ENCODE measurements at regions not wholly inside any gene's neighbourhood (a gene's known extent, or its start where the extent isn't known, plus 50 kb on each side); places are given as distances from the start of the nearest gene placed in this dataset.
"Not testable (repeated sequence)": the region's sequence is repeated elsewhere in the genome, so short reads cannot be mapped to it uniquely, and the experiment has no call there.

GRCh38 chr3:124303305-124303910 is 311.5 kb upstream of the ROPN1 start:
- in situ Hi-C loops (cut with MboI; ENCODE audit: low sequenced_read_pairs): no loop called here

GRCh38 chr3:124306665-124307064 is 314.7 kb upstream of the ROPN1 start:
- in situ Hi-C loops (cut with MboI; ENCODE audit: low sequenced_read_pairs): no loop called here

- in situ Hi-C loops (cut with MboI; ENCODE audit: low sequenced_read_pairs): no loop called here
Measured at GRCh38 chr3:124313621-124314020, 321.7 kb upstream of the ROPN1 start.

- in situ Hi-C loops (cut with MboI; ENCODE audit: low sequenced_read_pairs): no loop called here
Measured at GRCh38 chr3:124315215-124316033, 323.5 kb upstream of the ROPN1 start.

GRCh38 chr3:124316034-124316287 is 324.0 kb upstream of the ROPN1 start:
- in situ Hi-C loops (cut with MboI; ENCODE audit: low sequenced_read_pairs): no loop called here

- in situ Hi-C loops (cut with MboI; ENCODE audit: low sequenced_read_pairs): no loop called here
Measured at GRCh38 chr3:124318014-124318413, 326.1 kb upstream of the ROPN1 start.

GRCh38 chr3:124318656-124319055 is 326.7 kb upstream of the ROPN1 start:
- in situ Hi-C loops (cut with MboI; ENCODE audit: low sequenced_read_pairs): no loop called here

GRCh38 chr3:124320976-124321375 is 329.1 kb upstream of the ROPN1 start:
- in situ Hi-C loops (cut with MboI; ENCODE audit: low sequenced_read_pairs): no loop called here

GRCh38 chr3:124322309-124322880 is 330.5 kb upstream of the ROPN1 start:
- in situ Hi-C loops (cut with MboI; ENCODE audit: low sequenced_read_pairs): no loop called here

- in situ Hi-C loops (cut with MboI; ENCODE audit: low sequenced_read_pairs): no loop called here
Measured at GRCh38 chr3:124322966-124323365, 331.0 kb upstream of the ROPN1 start.

- in situ Hi-C loops (cut with MboI; ENCODE audit: low sequenced_read_pairs): no loop called here
Measured at GRCh38 chr3:124325248-124325647, 333.3 kb upstream of the ROPN1 start.

GRCh38 chr3:124329723-124330122 is 337.8 kb upstream of the ROPN1 start:
- in situ Hi-C loops (cut with MboI; ENCODE audit: low sequenced_read_pairs): no loop called here

- in situ Hi-C loops (cut with MboI; ENCODE audit: low sequenced_read_pairs): no loop called here
Measured at GRCh38 chr3:124333931-124334640, 342.2 kb upstream of the ROPN1 start.

GRCh38 chr3:124336067-124336656 is 344.2 kb upstream of the ROPN1 start:
- in situ Hi-C loops (cut with MboI; ENCODE audit: low sequenced_read_pairs): no loop called here

- in situ Hi-C loops (cut with MboI; ENCODE audit: low sequenced_read_pairs): no loop called here
Measured at GRCh38 chr3:124345845-124346244, 353.9 kb upstream of the ROPN1 start.

- in situ Hi-C loops (cut with MboI; ENCODE audit: low sequenced_read_pairs): no loop called here
Measured at GRCh38 chr3:124346487-124346886, 354.6 kb upstream of the ROPN1 start.

- in situ Hi-C loops (cut with MboI; ENCODE audit: low sequenced_read_pairs): no loop called here
Measured at GRCh38 chr3:124347418-124347817, 355.5 kb upstream of the ROPN1 start.

- in situ Hi-C loops (cut with MboI; ENCODE audit: low sequenced_read_pairs): not testable (repeated sequence)
Measured at GRCh38 chr3:124348555-124348954, 356.6 kb upstream of the ROPN1 start.

GRCh38 chr3:124351430-124352148 is 359.7 kb upstream of the ROPN1 start:
- in situ Hi-C loops (cut with MboI; ENCODE audit: low sequenced_read_pairs): no loop called here

- in situ Hi-C loops (cut with MboI; ENCODE audit: low sequenced_read_pairs): no loop called here
Measured at GRCh38 chr3:124352149-124352539, 360.2 kb upstream of the ROPN1 start.

GRCh38 chr3:124353691-124354090 is 361.8 kb upstream of the ROPN1 start:
- in situ Hi-C loops (cut with MboI; ENCODE audit: low sequenced_read_pairs): no loop called here
